ENCODE measurements at regions not wholly inside any gene's neighbourhood (a gene's known extent, or its start where the extent isn't known, plus 50 kb on each side); places are given as distances from the start of the nearest gene placed in this dataset.

GRCh38 chr2:228283491-228284171 lies 102.1 kb upstream of the SPHKAP start:
- no peak overlapping the region for H2BK15ac ChIP-seq (ENCODE audit: low read depth, poor library complexity, severe bottlenecking)
- H3K9me3 ChIP-seq (ENCODE audit: control insufficient read depth, low read length), result no peaks in the 10 kb centered on the region
- no peak overlapping the region for H3K23ac ChIP-seq (ENCODE audit: low read length in 2 of 2)
- DNase-seq, result no peak
- H2AFZ ChIP-seq (ENCODE audit: low read depth, low read length), result no peak overlapping the region
- no peak overlapping the region for H2BK120ac ChIP-seq (ENCODE audit: low read depth, low read length)
- no peak overlapping the region for H4K91ac ChIP-seq (ENCODE audit: low read length)
- no peak overlapping the region for H2BK12ac ChIP-seq (ENCODE audit: low read length in 2 of 2)
- no peaks in the 10 kb centered on the region for H3K27me3 ChIP-seq (ENCODE audit: control insufficient read depth in 1 of 2, insufficient read depth in 1 of 2, low read length in 2 of 2)
- no peak overlapping the region for H3K14ac ChIP-seq (ENCODE audit: low read length in 2 of 2)
- H3K4me3 ChIP-seq (ENCODE audit: insufficient read depth in 1 of 2, low read depth in 1 of 2, low read length in 2 of 2), result no peak overlapping the region
- no peak overlapping the region for H3K18ac ChIP-seq (ENCODE audit: low read depth in 1 of 2, low read length in 2 of 2)
- no peak overlapping the region for H4K8ac ChIP-seq (ENCODE audit: low read length)
- H3K4ac ChIP-seq (ENCODE audit: low read depth in 1 of 2, low read length in 2 of 2), result no peak overlapping the region
- H3K36me3 ChIP-seq (ENCODE audit: control insufficient read depth in 1 of 2, insufficient read depth in 2 of 2, low read depth in 1 of 2, low read length in 2 of 2), result no peaks in the 10 kb centered on the region
- H3K4me2 ChIP-seq (ENCODE audit: low read length, poor library complexity, severe bottlenecking), result no peak overlapping the region
- 80% methylated on average over 3 of the region's 3 CpGs for WGBS
- H3K9ac ChIP-seq (ENCODE audit: low read length), result no peak overlapping the region
- no peaks in the 10 kb centered on the region for H3K79me1 ChIP-seq (replicated peaks; ENCODE audit: low read length, poor library complexity, severe bottlenecking)
- H2AK5ac ChIP-seq (ENCODE audit: low read length, severe bottlenecking), result no peak overlapping the region
- H2BK5ac ChIP-seq (ENCODE audit: low read depth, low read length, poor library complexity, severe bottlenecking), result no peak overlapping the region
- H3K4me1 ChIP-seq (ENCODE audit: control insufficient read depth, insufficient read depth, low read depth, low read length), result no peaks in the 10 kb centered on the region
- H3K27ac ChIP-seq (ENCODE audit: low read length, poor library complexity, severe bottlenecking), result no peak overlapping the region

- H3K27me3 ChIP-seq (ENCODE audit: control insufficient read depth in 1 of 2, insufficient read depth in 1 of 2, low read length in 2 of 2), result no peaks in the 10 kb centered on the region
- H2BK120ac ChIP-seq (ENCODE audit: low read depth, low read length), result no peak overlapping the region
- no peaks in the 10 kb centered on the region for H3K79me1 ChIP-seq (replicated peaks; ENCODE audit: low read length, poor library complexity, severe bottlenecking)
- no peaks in the 10 kb centered on the region for H3K36me3 ChIP-seq (ENCODE audit: control insufficient read depth in 1 of 2, insufficient read depth in 2 of 2, low read depth in 1 of 2, low read length in 2 of 2)
- no peak for DNase-seq
- no peak overlapping the region for H3K4me2 ChIP-seq (ENCODE audit: low read length, poor library complexity, severe bottlenecking)
- no peak overlapping the region for H4K8ac ChIP-seq (ENCODE audit: low read length)
- H3K4ac ChIP-seq (ENCODE audit: low read depth in 1 of 2, low read length in 2 of 2), result no peak overlapping the region
- WGBS, result 75% methylated on average over 2 of the region's 2 CpGs
- no peak overlapping the region for H3K18ac ChIP-seq (ENCODE audit: low read depth in 1 of 2, low read length in 2 of 2)
- H4K91ac ChIP-seq (ENCODE audit: low read length), result no peak overlapping the region
- no peak overlapping the region for H3K23ac ChIP-seq (ENCODE audit: low read length in 2 of 2)
- H3K9ac ChIP-seq (ENCODE audit: low read length), result no peak overlapping the region
- no peak overlapping the region for H3K14ac ChIP-seq (ENCODE audit: low read length in 2 of 2)
- no peak overlapping the region for H3K4me3 ChIP-seq (ENCODE audit: insufficient read depth in 1 of 2, low read depth in 1 of 2, low read length in 2 of 2)
- no peaks in the 10 kb centered on the region for H3K4me1 ChIP-seq (ENCODE audit: control insufficient read depth, insufficient read depth, low read depth, low read length)
- H3K27ac ChIP-seq (ENCODE audit: low read length, poor library complexity, severe bottlenecking), result no peak overlapping the region
- H2BK12ac ChIP-seq (ENCODE audit: low read length in 2 of 2), result no peak overlapping the region
- H2AFZ ChIP-seq (ENCODE audit: low read depth, low read length), result no peak overlapping the region
- H2AK5ac ChIP-seq (ENCODE audit: low read length, severe bottlenecking), result no peak overlapping the region
- H2BK15ac ChIP-seq (ENCODE audit: low read depth, poor library complexity, severe bottlenecking), result no peak overlapping the region
- H3K9me3 ChIP-seq (ENCODE audit: control insufficient read depth, low read length), result no peaks in the 10 kb centered on the region
- H2BK5ac ChIP-seq (ENCODE audit: low read depth, low read length, poor library complexity, severe bottlenecking), result no peak overlapping the region
Measured at GRCh38 chr2:228282376-228282775, 100.9 kb upstream of the SPHKAP start.

- H3K9ac ChIP-seq (ENCODE audit: low read length), result no peak overlapping the region
Measured at GRCh38 chr2:228273159-228273558, 91.7 kb upstream of the SPHKAP start.

GRCh38 chr2:228269351-228269750 lies 87.9 kb upstream of the SPHKAP start:
- Histone ChIP-seq H2BK12ac (ENCODE audit: low read length in 2 of 2) (no peak overlapping the region), H3K23ac (ENCODE audit: low read length in 2 of 2) (no peak overlapping the region), H2BK15ac (ENCODE audit: low read depth, poor library complexity, severe bottlenecking) (no peak overlapping the region), H2AFZ (ENCODE audit: low read depth, low read length) (no peak overlapping the region), H3K9me3 (ENCODE audit: control insufficient read depth, low read length) (no peaks in the 10 kb centered on the region), H3K4me2 (ENCODE audit: low read length, poor library complexity, severe bottlenecking) (no peak overlapping the region), H2BK5ac (ENCODE audit: low read depth, low read length, poor library complexity, severe bottlenecking) (no peak overlapping the region), H3K9ac (ENCODE audit: low read length) (no peak overlapping the region), H3K4ac (ENCODE audit: low read depth in 1 of 2, low read length in 2 of 2) (no peak overlapping the region), H2AK5ac (ENCODE audit: low read length, severe bottlenecking) (no peak overlapping the region), H2BK120ac (ENCODE audit: low read depth, low read length) (no peak overlapping the region), H3K14ac (ENCODE audit: low read length in 2 of 2) (no peak overlapping the region), H3K79me1 (replicated peaks; ENCODE audit: low read length, poor library complexity, severe bottlenecking) (no peaks in the 10 kb centered on the region), H3K18ac (ENCODE audit: low read depth in 1 of 2, low read length in 2 of 2) (no peak overlapping the region), H4K91ac (ENCODE audit: low read length) (no peak overlapping the region), H3K4me1 (ENCODE audit: control insufficient read depth, insufficient read depth, low read depth, low read length) (no peaks in the 10 kb centered on the region), H3K27ac (ENCODE audit: low read length, poor library complexity, severe bottlenecking) (no peak overlapping the region), H3K4me3 (ENCODE audit: insufficient read depth in 1 of 2, low read depth in 1 of 2, low read length in 2 of 2) (no peak overlapping the region), H3K36me3 (ENCODE audit: control insufficient read depth in 1 of 2, insufficient read depth in 2 of 2, low read depth in 1 of 2, low read length in 2 of 2) (no peaks in the 10 kb centered on the region), H3K27me3 (ENCODE audit: control insufficient read depth in 1 of 2, insufficient read depth in 1 of 2, low read length in 2 of 2) (no peaks in the 10 kb centered on the region), H4K8ac (ENCODE audit: low read length) (no peak overlapping the region)
- WGBS, result 0% methylated on average over 1 of the region's 2 CpGs
- no peak for DNase-seq

More at GRCh38 chr2:228273159-228273558, 91.7 kb upstream of the SPHKAP start:
- Histone ChIP-seq H3K79me1 (replicated peaks; ENCODE audit: low read length, poor library complexity, severe bottlenecking) (no peaks in the 10 kb centered on the region), H2BK12ac (ENCODE audit: low read length in 2 of 2) (no peak overlapping the region), H2AFZ (ENCODE audit: low read depth, low read length) (no peak overlapping the region), H2BK15ac (ENCODE audit: low read depth, poor library complexity, severe bottlenecking) (no peak overlapping the region), H3K18ac (ENCODE audit: low read depth in 1 of 2, low read length in 2 of 2) (no peak overlapping the region), H3K36me3 (ENCODE audit: control insufficient read depth in 1 of 2, insufficient read depth in 2 of 2, low read depth in 1 of 2, low read length in 2 of 2) (no peaks in the 10 kb centered on the region), H3K23ac (ENCODE audit: low read length in 2 of 2) (no peak overlapping the region), H3K14ac (ENCODE audit: low read length in 2 of 2) (no peak overlapping the region), H2AK5ac (ENCODE audit: low read length, severe bottlenecking) (no peak overlapping the region), H4K8ac (ENCODE audit: low read length) (no peak overlapping the region), H3K27me3 (ENCODE audit: control insufficient read depth in 1 of 2, insufficient read depth in 1 of 2, low read length in 2 of 2) (no peaks in the 10 kb centered on the region), H2BK120ac (ENCODE audit: low read depth, low read length) (no peak overlapping the region), H2BK5ac (ENCODE audit: low read depth, low read length, poor library complexity, severe bottlenecking) (no peak overlapping the region), H3K4ac (ENCODE audit: low read depth in 1 of 2, low read length in 2 of 2) (no peak overlapping the region), H4K91ac (ENCODE audit: low read length) (no peak overlapping the region), H3K4me1 (ENCODE audit: control insufficient read depth, insufficient read depth, low read depth, low read length) (no peaks in the 10 kb centered on the region), H3K9me3 (ENCODE audit: control insufficient read depth, low read length) (peaks cover 2% of the 10 kb centered on the region), H3K4me3 (ENCODE audit: insufficient read depth in 1 of 2, low read depth in 1 of 2, low read length in 2 of 2) (no peak overlapping the region), H3K27ac (ENCODE audit: low read length, poor library complexity, severe bottlenecking) (no peak overlapping the region), H3K4me2 (ENCODE audit: low read length, poor library complexity, severe bottlenecking) (no peak overlapping the region)
- no peak for DNase-seq
- 62% methylated on average over 5 of the region's 6 CpGs for WGBS

Measured in mesenchymal stem cell (in vitro differentiated cells and primary cell).